ENCODE measurements at regions not wholly inside any gene's neighbourhood (a gene's known extent, or its start where the extent isn't known, plus 50 kb on each side); places are given as distances from the start of the nearest gene placed in this dataset.
"Not testable (repeated sequence)": the region's sequence is repeated elsewhere in the genome, so short reads cannot be mapped to it uniquely, and the experiment has no call there.

- H3K9me3 ChIP-seq, result no peaks in the 10 kb centered on the region
- TF ChIP-seq CTCF (IDR thresholded peaks at IDR 0.05), result no peak
- TF ChIP-seq POLR2A (IDR thresholded peaks at IDR 0.05), result no peak
- WGBS, 2 donors, result 81 to 88% methylated on average over 7 of the region's 7 CpGs
- intact Hi-C loops (cut with DNase I; ENCODE audit: low total_unique reads), result no loop called here
- no peak overlapping the region for H3K27ac ChIP-seq
- DNase-seq, result no peak
- no peaks in the 10 kb centered on the region for H3K36me3 ChIP-seq (ENCODE audit: low read depth, missing control alignments)
- no peaks in the 10 kb centered on the region for H3K27me3 ChIP-seq
- no peak overlapping the region for H3K4me3 ChIP-seq
- H3K4me1 ChIP-seq, result no peaks in the 10 kb centered on the region
Measured at GRCh38 chr10:37067576-37067975, 57.8 kb upstream of the ANKRD30A start.

- DNase-seq; intact Hi-C loops (cut with DNase I; ENCODE audit: low total_unique reads); H3K27me3 ChIP-seq; H3K27ac ChIP-seq; H3K36me3 ChIP-seq (ENCODE audit: low read depth, missing control alignments); H3K4me3 ChIP-seq; H3K4me1 ChIP-seq; H3K9me3 ChIP-seq: not testable (repeated sequence)
- 87 to 92% methylated on average over 16 of the region's 16 CpGs for WGBS, 2 donors
Measured at GRCh38 chr10:37062296-37062695, 63.1 kb upstream of the ANKRD30A start.

GRCh38 chr10:37057261-37057660, 68.1 kb upstream of the ANKRD30A start:
- intact Hi-C loops (cut with DNase I; ENCODE audit: low total_unique reads), result no loop called here
- H3K9me3 ChIP-seq, result no peaks in the 10 kb centered on the region
- 35 to 42% methylated on average over 1 of the region's 1 CpG for WGBS, 2 donors
- H3K36me3 ChIP-seq (ENCODE audit: low read depth, missing control alignments), result no peaks in the 10 kb centered on the region
- H3K4me3 ChIP-seq, result no peak overlapping the region
- TF ChIP-seq CTCF (IDR thresholded peaks at IDR 0.05), result no peak
- TF ChIP-seq POLR2A (IDR thresholded peaks at IDR 0.05), result no peak
- H3K4me1 ChIP-seq, result no peaks in the 10 kb centered on the region
- H3K27ac ChIP-seq, result no peak overlapping the region
- no peak for DNase-seq
- H3K27me3 ChIP-seq, result no peaks in the 10 kb centered on the region

- TF ChIP-seq POLR2A (IDR thresholded peaks at IDR 0.05), result no peak
- TF ChIP-seq CTCF (IDR thresholded peaks at IDR 0.05), result no peak
Measured at GRCh38 chr10:37053476-37053875, 71.9 kb upstream of the ANKRD30A start.

GRCh38 chr10:37049982-37050381, 75.4 kb upstream of the ANKRD30A start:
- H3K27ac ChIP-seq; DNase-seq; H3K4me3 ChIP-seq; intact Hi-C loops (cut with DNase I; ENCODE audit: low total_unique reads); H3K27me3 ChIP-seq; H3K4me1 ChIP-seq; H3K36me3 ChIP-seq (ENCODE audit: low read depth, missing control alignments); H3K9me3 ChIP-seq: not testable (repeated sequence)
- 81 to 87% methylated on average over 4 to 5 of the region's 5 CpGs for WGBS, 2 donors

More at GRCh38 chr10:37053476-37053875, 71.9 kb upstream of the ANKRD30A start:
- Histone ChIP-seq H3K9me3 (no peaks in the 10 kb centered on the region), H3K36me3 (ENCODE audit: low read depth, missing control alignments) (no peaks in the 10 kb centered on the region), H3K27me3 (no peaks in the 10 kb centered on the region), H3K4me3 (no peak overlapping the region), H3K4me1 (no peaks in the 10 kb centered on the region), H3K27ac (no peak overlapping the region)
- intact Hi-C loops (cut with DNase I; ENCODE audit: low total_unique reads), result no loop called here
- 65 to 77% methylated on average over 3 of the region's 3 CpGs for WGBS, 2 donors
- no peak for DNase-seq

GRCh38 chr10:37044319-37044718, 81.1 kb upstream of the ANKRD30A start:
- H3K27me3 ChIP-seq; intact Hi-C loops (cut with DNase I; ENCODE audit: low total_unique reads); DNase-seq; H3K9me3 ChIP-seq; H3K4me3 ChIP-seq; H3K36me3 ChIP-seq (ENCODE audit: low read depth, missing control alignments); H3K27ac ChIP-seq; H3K4me1 ChIP-seq: not testable (repeated sequence)
- whole genome bisulfite sequencing, 2 donors, result 90 to 100% methylated on average over 6 to 10 of the region's 10 CpGs
